VCaP (cell line): ENCODE measurements at regions not wholly inside any gene's neighbourhood (a gene's known extent, or its start where the extent isn't known, plus 50 kb on each side); places are given as distances from the start of the nearest gene placed in this dataset.

Source experiments
- H3K27ac ChIP-seq: fragments of 450-650 bp; 2 replicates; pipeline ENCODE4 v1.5.1; 2017
- TF ChIP-seq, protein P1 (sequence below): fragments of 450-650 bp; conservative IDR thresholded peaks from 2 replicates; pipeline ENCODE4 v1.5.1; 2017; ENCODE audit warnings: mild to moderate bottlenecking, moderate library complexity

DNA sequence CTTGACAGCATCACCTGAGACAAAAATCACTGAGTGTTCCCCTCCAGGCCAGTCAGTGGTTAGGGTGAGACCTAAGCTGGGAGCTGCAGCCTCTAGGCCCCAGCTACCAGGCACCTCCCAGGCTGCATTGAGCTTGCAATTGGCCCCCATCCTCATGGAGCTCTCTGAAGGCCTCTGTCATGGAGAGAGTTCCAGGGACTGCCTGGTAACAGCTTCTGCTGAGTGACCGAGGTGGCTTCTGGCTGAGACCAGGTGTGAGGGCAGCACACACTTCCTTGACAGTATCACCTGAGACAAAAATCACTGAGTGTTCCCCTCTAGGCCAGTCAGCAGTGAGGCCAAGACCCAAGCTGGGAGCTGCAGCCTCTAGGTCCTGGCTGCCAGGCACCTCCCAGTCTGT, 283.0 kb downstream of the SMOC2 start:
- TF ChIP-seq, protein P1, sequence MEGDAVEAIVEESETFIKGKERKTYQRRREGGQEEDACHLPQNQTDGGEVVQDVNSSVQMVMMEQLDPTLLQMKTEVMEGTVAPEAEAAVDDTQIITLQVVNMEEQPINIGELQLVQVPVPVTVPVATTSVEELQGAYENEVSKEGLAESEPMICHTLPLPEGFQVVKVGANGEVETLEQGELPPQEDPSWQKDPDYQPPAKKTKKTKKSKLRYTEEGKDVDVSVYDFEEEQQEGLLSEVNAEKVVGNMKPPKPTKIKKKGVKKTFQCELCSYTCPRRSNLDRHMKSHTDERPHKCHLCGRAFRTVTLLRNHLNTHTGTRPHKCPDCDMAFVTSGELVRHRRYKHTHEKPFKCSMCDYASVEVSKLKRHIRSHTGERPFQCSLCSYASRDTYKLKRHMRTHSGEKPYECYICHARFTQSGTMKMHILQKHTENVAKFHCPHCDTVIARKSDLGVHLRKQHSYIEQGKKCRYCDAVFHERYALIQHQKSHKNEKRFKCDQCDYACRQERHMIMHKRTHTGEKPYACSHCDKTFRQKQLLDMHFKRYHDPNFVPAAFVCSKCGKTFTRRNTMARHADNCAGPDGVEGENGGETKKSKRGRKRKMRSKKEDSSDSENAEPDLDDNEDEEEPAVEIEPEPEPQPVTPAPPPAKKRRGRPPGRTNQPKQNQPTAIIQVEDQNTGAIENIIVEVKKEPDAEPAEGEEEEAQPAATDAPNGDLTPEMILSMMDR: no peak
- H3K27ac ChIP-seq: no peak overlapping the region

DNA sequence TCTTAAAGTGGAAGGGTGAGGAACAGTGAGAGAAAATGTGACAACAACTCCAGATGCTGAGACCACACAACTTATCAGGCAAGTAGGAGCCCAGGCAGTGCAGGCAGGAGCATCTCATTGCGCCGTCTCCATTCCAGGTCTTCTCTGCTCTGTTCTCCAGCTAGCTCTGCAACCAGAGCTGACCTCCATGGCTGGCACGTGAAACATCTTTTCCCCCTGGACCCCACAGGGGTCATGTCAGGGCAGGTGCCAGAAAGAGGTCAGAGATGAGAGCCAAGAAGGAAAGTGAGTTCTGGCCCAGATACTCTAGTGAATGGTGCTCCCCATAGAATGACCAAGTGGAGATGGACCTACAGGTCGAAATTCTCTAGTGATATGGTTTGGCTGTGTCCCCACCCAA, 281.4 kb downstream of the SMOC2 start:
- H3K27ac ChIP-seq: no peak overlapping the region

DNA sequence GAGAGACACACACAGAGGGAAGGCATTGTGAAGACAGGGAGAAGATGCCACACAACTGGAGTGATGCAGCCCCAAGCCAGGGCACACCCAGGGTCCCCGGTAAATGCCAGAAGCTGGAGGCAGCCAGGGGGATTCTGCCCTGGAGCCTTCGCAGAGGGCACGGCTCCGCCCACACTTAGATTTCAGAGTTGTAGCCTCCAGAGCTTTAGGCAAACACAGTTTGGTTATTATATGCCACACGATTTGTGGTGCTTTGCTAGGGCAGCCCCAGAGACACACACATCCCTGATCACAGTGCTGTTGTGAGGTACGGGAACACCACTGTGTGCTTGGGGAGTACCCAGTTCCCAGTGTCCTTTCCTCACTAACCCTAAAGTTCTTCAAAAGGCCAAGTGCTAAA, 280.6 kb downstream of the SMOC2 start:
- TF ChIP-seq, protein P1: no peak

More for the DNA sequence above, 281.4 kb downstream of the SMOC2 start:
- TF ChIP-seq, protein P1: no peak

DNA sequence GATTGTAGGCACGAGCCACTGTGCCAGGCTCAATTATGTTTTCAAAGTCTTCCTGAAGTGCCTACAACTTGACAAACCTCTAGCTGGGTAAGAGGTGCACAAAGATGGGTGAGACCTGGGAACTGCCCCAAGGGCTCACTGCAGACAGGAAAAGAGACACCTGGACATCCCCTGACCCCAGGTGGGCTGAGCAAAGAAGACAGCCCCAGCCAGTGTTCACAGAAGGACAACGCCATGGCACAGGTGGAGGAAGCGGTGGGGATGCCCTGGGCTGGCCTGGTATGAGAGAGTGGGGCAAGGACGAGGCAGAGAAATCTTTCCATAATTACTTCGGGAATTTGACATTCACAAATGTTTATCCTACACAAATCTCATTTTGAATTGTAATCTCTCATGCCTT, 278.9 kb downstream of the SMOC2 start:
- TF ChIP-seq, protein P1: no peak

More for the DNA sequence above, 280.6 kb downstream of the SMOC2 start:
- H3K27ac ChIP-seq: no peak overlapping the region

DNA sequence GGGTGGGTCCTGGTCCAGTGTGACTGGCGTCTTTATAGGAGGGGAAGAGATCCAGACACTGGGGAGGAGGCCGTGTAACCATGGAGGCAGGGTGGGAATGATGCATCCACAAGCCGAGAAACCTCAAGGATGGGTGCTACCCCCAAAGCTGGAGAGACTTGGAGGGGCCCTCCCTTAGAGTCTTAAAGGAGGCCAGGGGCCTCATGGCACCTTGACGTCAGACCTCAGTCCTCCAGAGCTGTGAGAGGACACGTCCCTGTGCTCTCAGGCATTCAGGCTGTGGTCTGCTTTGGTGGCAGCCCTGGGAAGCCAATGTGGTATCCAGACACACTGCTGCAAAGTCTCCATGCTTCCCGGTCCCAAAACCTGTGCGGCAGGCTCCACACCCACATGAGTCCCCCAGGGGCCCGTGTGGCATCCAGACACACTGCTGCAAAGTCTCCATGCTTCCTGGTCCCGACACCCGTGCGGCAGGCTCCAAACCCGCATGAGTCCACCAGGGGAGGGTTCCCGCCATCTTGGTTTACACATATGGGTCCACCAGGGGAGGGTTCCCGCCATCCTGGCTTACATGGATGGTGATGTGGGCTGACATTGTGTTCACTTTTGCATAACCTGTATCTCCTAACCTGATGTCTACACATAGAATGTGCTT, 278.0 kb downstream of the SMOC2 start:
- no peak overlapping the region for H3K27ac ChIP-seq
- TF ChIP-seq, protein P1: no peak

More for the DNA sequence above, 278.9 kb downstream of the SMOC2 start:
- no peak overlapping the region for H3K27ac ChIP-seq
